Gastrocnemius medialis (tissue), 4 donors: ENCODE measurements at regions not wholly inside any gene's neighbourhood (a gene's known extent, or its start where the extent isn't known, plus 50 kb on each side); places are given as distances from the start of the nearest gene placed in this dataset.

ENCODE experiments used
- POLR2A ChIP-seq, 2 donors: fragments of 450-650 bp; IDR thresholded peaks; one replicate each; pipeline ENCODE4 v1.6.1; 2017; ENCODE audit warnings: antibody characterized with exemption in 2 of 2, mild to moderate bottlenecking in 2 of 2, moderate library complexity in 2 of 2
- TF ChIP-seq, protein P1 (sequence below), 5 experiments: fragments of 450-650 bp in 3 of 5; fragments of 200-600 bp in 2 of 5; sonication (generic) in 2 of 5; IDR thresholded peaks in 4 of 5; conservative IDR thresholded peaks in 1 of 5; 1 replicate in 4 of 5; 2 replicates in 1 of 5; pipeline ENCODE4 v1.5.1; 2016 to 2019; ENCODE audit warnings: antibody characterized with exemption in 5 of 5, mild to moderate bottlenecking in 3 of 5, moderate library complexity in 3 of 5

- TF ChIP-seq, protein P1, sequence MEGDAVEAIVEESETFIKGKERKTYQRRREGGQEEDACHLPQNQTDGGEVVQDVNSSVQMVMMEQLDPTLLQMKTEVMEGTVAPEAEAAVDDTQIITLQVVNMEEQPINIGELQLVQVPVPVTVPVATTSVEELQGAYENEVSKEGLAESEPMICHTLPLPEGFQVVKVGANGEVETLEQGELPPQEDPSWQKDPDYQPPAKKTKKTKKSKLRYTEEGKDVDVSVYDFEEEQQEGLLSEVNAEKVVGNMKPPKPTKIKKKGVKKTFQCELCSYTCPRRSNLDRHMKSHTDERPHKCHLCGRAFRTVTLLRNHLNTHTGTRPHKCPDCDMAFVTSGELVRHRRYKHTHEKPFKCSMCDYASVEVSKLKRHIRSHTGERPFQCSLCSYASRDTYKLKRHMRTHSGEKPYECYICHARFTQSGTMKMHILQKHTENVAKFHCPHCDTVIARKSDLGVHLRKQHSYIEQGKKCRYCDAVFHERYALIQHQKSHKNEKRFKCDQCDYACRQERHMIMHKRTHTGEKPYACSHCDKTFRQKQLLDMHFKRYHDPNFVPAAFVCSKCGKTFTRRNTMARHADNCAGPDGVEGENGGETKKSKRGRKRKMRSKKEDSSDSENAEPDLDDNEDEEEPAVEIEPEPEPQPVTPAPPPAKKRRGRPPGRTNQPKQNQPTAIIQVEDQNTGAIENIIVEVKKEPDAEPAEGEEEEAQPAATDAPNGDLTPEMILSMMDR (IDR thresholded peaks at IDR 0.05 in 4 of 5, conservative IDR thresholded peaks at IDR 0.05 in 1 of 5) = no peak
- TF ChIP-seq POLR2A (IDR thresholded peaks at IDR 0.05) = no peak
These were observed 383.9 kb upstream of the PCDH9 start for GRCh38 chr13:67614013-67614412.
